ENCODE measurements at regions not wholly inside any gene's neighbourhood (a gene's known extent, or its start where the extent isn't known, plus 50 kb on each side); places are given as distances from the start of the nearest gene placed in this dataset.

- TF ChIP-seq EZH2 (IDR thresholded peaks at IDR 0.05; ENCODE audit: borderline replicate concordance, low read depth, low read length, severe bottlenecking): no peak
- no peak for TF ChIP-seq CTCF (IDR thresholded peaks at IDR 0.05; ENCODE audit: extremely low read depth in 1 of 2, insufficient read depth in 1 of 2, low read depth in 1 of 2, low read length in 2 of 2)
- no peak for TF ChIP-seq POLR2AphosphoS5 (IDR thresholded peaks at IDR 0.05; ENCODE audit: insufficient read depth, low read depth, low read length)
- TF ChIP-seq POLR2A (IDR thresholded peaks at IDR 0.05; ENCODE audit: low read depth, low read length): no peak
These were observed 277.5 kb upstream of the ADAMTS5 start for GRCh38 chr21:27244352-27244751.
